PC-9 (cell line): ENCODE measurements at regions not wholly inside any gene's neighbourhood (a gene's known extent, or its start where the extent isn't known, plus 50 kb on each side); places are given as distances from the start of the nearest gene placed in this dataset.

Experiments
- BruUV-seq: library from RNA; stranded (reverse); fragments of 400-500 nt; replicated peaks from 2 replicates; lab custom pipeline; 2021; lab: Mats Ljungman, UMichigan
- CTCF ChIA-PET: fragments of 300-600 bp; sonication (Branson Sonifier 250); formaldehyde crosslinking; loops from one replicate; lab custom pipeline; 2022; ENCODE audit warnings: antibody characterized with exemption; lab: Charles Lee
- POLR2A ChIA-PET: fragments of 300-600 bp; sonication (Branson Sonifier 250); formaldehyde crosslinking; loops from one replicate; lab custom pipeline; 2022; ENCODE audit warnings: antibody characterized with exemption; ENCODE audit not compliant: unreplicated experiment; lab: Charles Lee
- DNase-seq, 2 experiments: peaks; one replicate each; pipeline versions ENCODE4 v3.0.0 to v3.0.0-alpha.2; 2015 to 2022; ENCODE audit warnings: mixed read lengths in 1 of 2
- H2AFZ ChIP-seq: fragments of 200-600 bp; sonication (generic); 2 replicates; pipeline ENCODE4 v1.8.1; 2017; ENCODE audit warnings: antibody characterized with exemption
- H3F3A ChIP-seq: fragments of 200-600 bp; sonication (generic); 2 replicates; pipeline ENCODE4 v1.8.1; 2017; ENCODE audit warnings: antibody characterized with exemption, mild to moderate bottlenecking, low read depth; ENCODE audit not compliant: insufficient read depth
- H3K27ac ChIP-seq: fragments of 200-600 bp; sonication (generic); 2 replicates; pipeline ENCODE4 v1.6.1; 2016; ENCODE audit warnings: mixed run types
- H3K27me3 ChIP-seq: fragments of 200-600 bp; sonication (generic); 2 replicates; pipeline ENCODE4 v1.6.1; 2016; ENCODE audit warnings: low read depth, mixed run types; ENCODE audit not compliant: insufficient read depth
- H3K36me3 ChIP-seq: fragments of 200-600 bp; sonication (generic); 2 replicates; pipeline ENCODE4 v1.6.1; 2016; ENCODE audit warnings: low read depth, mixed run types
- H3K4me1 ChIP-seq: fragments of 200-600 bp; sonication (generic); replicated peaks from 2 replicates; pipeline ENCODE4 v1.6.1; 2016; ENCODE audit warnings: mixed run types; ENCODE audit not compliant: insufficient read depth
- H3K4me2 ChIP-seq: fragments of 200-600 bp; sonication (generic); 2 replicates; pipeline ENCODE4 v1.6.1; 2017; ENCODE audit warnings: mixed run types
- H3K4me3 ChIP-seq: fragments of 200-600 bp; sonication (generic); 2 replicates; pipeline ENCODE4 v1.6.1; 2016; ENCODE audit warnings: mixed run types
- H3K79me2 ChIP-seq: fragments of 200-600 bp; sonication (generic); 2 replicates; pipeline ENCODE4 v1.6.1; 2017; ENCODE audit warnings: low read depth, mixed run types
- H3K9me2 ChIP-seq: fragments of 200-600 bp; sonication (generic); 2 replicates; pipeline ENCODE4 v1.8.1; 2017; ENCODE audit warnings: mild to moderate bottlenecking; ENCODE audit not compliant: insufficient read depth
- H3K9me3 ChIP-seq: fragments of 200-600 bp; sonication (generic); 2 replicates; pipeline ENCODE4 v1.8.1; 2016; ENCODE audit warnings: low read depth; ENCODE audit not compliant: insufficient read depth
- H4K20me1 ChIP-seq: fragments of 200-600 bp; sonication (generic); 2 replicates; pipeline ENCODE4 v1.8.1; 2017; ENCODE audit not compliant: insufficient read depth
- EZH2 ChIP-seq: fragments of 200-600 bp; sonication (generic); IDR thresholded peaks from 2 replicates; pipeline ENCODE4 v1.8.0; 2017; ENCODE audit warnings: antibody characterized with exemption, low read depth
- intact Hi-C: fragments of 100-400 bp; cut with micrococcal nuclease; formaldehyde crosslinking; loops from one replicate; pipeline ENCODE4 v1.10.0; 2022; ENCODE audit not compliant: unreplicated experiment
- TF ChIP-seq, protein P1 (sequence below): fragments of 200-600 bp; sonication (generic); conservative IDR thresholded peaks from 2 replicates; pipeline ENCODE4 v1.6.1; 2017; ENCODE audit warnings: mixed run types, antibody characterized with exemption, mild to moderate bottlenecking, moderate library complexity

DNA sequence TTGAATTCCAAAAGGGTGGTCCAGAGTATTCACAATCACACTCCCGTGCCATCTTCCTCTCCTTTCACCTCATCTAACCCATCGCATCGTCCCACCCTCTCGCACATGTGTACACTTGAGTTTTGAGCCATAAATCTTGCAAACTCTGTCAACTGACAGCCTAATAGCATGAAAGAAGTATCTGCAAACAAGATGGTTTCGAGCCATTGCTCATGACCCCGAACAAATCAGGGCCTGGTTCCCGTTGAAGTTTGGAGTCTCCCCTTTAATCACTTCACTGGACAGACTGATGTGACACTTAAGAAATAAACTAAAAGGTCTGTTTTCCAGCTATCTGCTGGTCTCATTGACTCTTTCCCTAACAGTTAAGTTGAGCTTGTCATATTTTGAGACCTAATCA lies 223.6 kb upstream of the SOX5 start:
- no TSS peak for BruUV-seq
- H3K9me2 ChIP-seq: 0 out of 2 replicates have a peak, but pooled peaks cover 5% of the 10 kb centered on the region
- CTCF ChIA-PET: no interaction called here
- H3K36me3 ChIP-seq: no peaks in the 10 kb centered on the region
- no peak overlapping the region for H3K27ac ChIP-seq
- no peaks in the 10 kb centered on the region for H3K4me1 ChIP-seq
- no peak for DNase-seq
- peaks cover 6% of the 10 kb centered on the region; the same call in 1 of the 2 replicates for H3K27me3 ChIP-seq
- H2AFZ ChIP-seq: no peak overlapping the region
- intact Hi-C loops: no loop called here
- H4K20me1 ChIP-seq: no peaks in the 10 kb centered on the region
- H3K4me2 ChIP-seq: no peak overlapping the region
- H3K9me3 ChIP-seq: no peaks in the 10 kb centered on the region
- H3F3A ChIP-seq: no peaks in the 10 kb centered on the region
- TF ChIP-seq EZH2: no peak
- TF ChIP-seq, protein P1, sequence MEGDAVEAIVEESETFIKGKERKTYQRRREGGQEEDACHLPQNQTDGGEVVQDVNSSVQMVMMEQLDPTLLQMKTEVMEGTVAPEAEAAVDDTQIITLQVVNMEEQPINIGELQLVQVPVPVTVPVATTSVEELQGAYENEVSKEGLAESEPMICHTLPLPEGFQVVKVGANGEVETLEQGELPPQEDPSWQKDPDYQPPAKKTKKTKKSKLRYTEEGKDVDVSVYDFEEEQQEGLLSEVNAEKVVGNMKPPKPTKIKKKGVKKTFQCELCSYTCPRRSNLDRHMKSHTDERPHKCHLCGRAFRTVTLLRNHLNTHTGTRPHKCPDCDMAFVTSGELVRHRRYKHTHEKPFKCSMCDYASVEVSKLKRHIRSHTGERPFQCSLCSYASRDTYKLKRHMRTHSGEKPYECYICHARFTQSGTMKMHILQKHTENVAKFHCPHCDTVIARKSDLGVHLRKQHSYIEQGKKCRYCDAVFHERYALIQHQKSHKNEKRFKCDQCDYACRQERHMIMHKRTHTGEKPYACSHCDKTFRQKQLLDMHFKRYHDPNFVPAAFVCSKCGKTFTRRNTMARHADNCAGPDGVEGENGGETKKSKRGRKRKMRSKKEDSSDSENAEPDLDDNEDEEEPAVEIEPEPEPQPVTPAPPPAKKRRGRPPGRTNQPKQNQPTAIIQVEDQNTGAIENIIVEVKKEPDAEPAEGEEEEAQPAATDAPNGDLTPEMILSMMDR: no peak
- POLR2A ChIA-PET: no interaction called here
- no peak overlapping the region for H3K4me3 ChIP-seq
- no peaks in the 10 kb centered on the region for H3K79me2 ChIP-seq

DNA sequence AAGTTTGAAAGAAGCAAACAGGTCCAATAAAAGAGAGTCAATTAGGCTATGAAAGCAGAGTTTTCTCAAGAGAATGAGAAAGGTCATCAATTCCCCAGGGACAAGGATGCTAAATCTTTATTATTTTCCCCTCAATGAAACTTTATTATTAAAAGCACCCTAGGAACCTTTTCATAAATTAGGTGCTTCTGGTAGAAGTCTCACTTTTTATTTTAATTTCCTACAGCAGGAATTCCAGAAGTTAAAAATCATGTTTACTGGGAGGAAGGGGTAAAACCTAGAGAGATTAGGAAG lies 223.2 kb upstream of the SOX5 start:
- H3K27me3 ChIP-seq: peaks cover 6% of the 10 kb centered on the region; the same call in 1 of the 2 replicates
- H4K20me1 ChIP-seq: no peaks in the 10 kb centered on the region
- TF ChIP-seq, protein P1: no peak
- no peak for TF ChIP-seq EZH2
- no peaks in the 10 kb centered on the region for H3K79me2 ChIP-seq
- H3K27ac ChIP-seq: no peak overlapping the region
- no peak overlapping the region for H2AFZ ChIP-seq
- 0 out of 2 replicates have a peak, but pooled peaks cover 5% of the 10 kb centered on the region for H3K9me2 ChIP-seq
- no peaks in the 10 kb centered on the region for H3K9me3 ChIP-seq
- BruUV-seq: no TSS peak
- H3K4me1 ChIP-seq: no peaks in the 10 kb centered on the region
- ChIA-PET CTCF (no interaction called here), POLR2A (no interaction called here)
- no peaks in the 10 kb centered on the region for H3K36me3 ChIP-seq
- intact Hi-C loops: no loop called here
- no peaks in the 10 kb centered on the region for H3F3A ChIP-seq
- no peak for DNase-seq
- no peak overlapping the region for H3K4me3 ChIP-seq
- no peak overlapping the region for H3K4me2 ChIP-seq

DNA sequence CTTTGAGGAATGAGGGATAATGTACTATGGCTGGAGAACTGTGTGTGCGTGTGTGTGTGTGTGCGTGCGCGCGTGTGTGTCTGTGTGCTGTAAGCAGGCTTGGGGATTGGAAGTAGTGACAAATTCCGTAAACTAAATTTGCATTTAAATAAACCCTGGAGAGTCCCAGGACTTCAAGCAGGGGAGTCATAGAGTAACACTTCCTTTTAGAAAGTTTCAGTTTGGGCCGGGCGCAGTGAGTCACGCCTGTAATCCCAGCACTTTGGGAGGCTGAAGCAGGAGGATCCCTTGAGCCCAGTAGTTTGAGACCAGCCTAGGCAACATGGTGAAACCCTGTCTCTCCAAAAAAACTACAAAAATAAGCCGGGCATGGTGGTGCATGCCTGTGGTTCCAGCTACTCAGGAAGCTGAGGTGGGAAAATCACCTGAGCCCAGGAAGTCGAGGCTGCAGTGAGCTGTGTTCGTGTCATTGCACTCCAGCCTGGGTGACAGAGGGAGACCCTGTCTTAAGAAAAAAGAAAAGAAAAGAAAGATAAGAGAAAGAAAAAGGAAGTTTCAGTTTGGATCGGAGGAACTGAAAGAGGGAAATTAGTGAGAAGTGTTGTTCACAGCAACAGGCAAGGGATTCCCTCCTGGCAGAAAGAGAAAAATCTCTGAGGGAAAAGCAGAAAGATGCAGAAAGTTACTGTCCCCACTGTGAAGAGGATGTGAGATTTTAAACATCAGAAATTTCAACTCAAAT lies 222.7 kb upstream of the SOX5 start:
- BruUV-seq: no TSS peak
- CTCF ChIA-PET: no interaction called here
- POLR2A ChIA-PET: no interaction called here
- no peaks in the 10 kb centered on the region; the same call in 1 of the 2 replicates for H4K20me1 ChIP-seq
- H3K9me3 ChIP-seq: no peaks in the 10 kb centered on the region
- H3K27ac ChIP-seq: no peak overlapping the region
- H3K79me2 ChIP-seq: no peaks in the 10 kb centered on the region
- no peak for DNase-seq
- H3K9me2 ChIP-seq: 0 out of 2 replicates have a peak, but pooled peaks cover 5% of the 10 kb centered on the region
- no peak overlapping the region for H3K4me3 ChIP-seq
- intact Hi-C loops: no loop called here
- H3K4me1 ChIP-seq: no peaks in the 10 kb centered on the region
- no peak overlapping the region for H3K4me2 ChIP-seq
- peaks cover 6% of the 10 kb centered on the region; the same call in 1 of the 2 replicates for H3K27me3 ChIP-seq
- H3K36me3 ChIP-seq: no peaks in the 10 kb centered on the region
- no peak overlapping the region for H2AFZ ChIP-seq
- TF ChIP-seq EZH2: no peak
- TF ChIP-seq, protein P1: no peak
- H3F3A ChIP-seq: no peaks in the 10 kb centered on the region
